Upper lobe of left lung (tissue), 6 donors: ENCODE measurements at regions not wholly inside any gene's neighbourhood (a gene's known extent, or its start where the extent isn't known, plus 50 kb on each side); places are given as distances from the start of the nearest gene placed in this dataset.

Source experiments
- ATAC-seq, 2 donors: fragments of 200-7000 bp; cut with Tn5 transposase; one replicate each; pipeline ENCODE4 v1.9.1; 2022; ENCODE audit warnings: mild to moderate bottlenecking in 2 of 2, moderate library complexity in 2 of 2; ENCODE audit not compliant: low FRiP score in 2 of 2
- DNase-seq, 2 donors: peaks; one replicate each; pipeline ENCODE4 v3.0.0-alpha.2; 2019 to 2020
- H3K27ac ChIP-seq, 4 donors: fragments of 200-600 bp; sonication (generic); one replicate each; pipeline ENCODE4 v1.5.1; 2016 to 2019
- H3K27me3 ChIP-seq, 4 donors: fragments of 200-600 bp; sonication (generic); one replicate each; pipeline ENCODE4 v1.5.1; 2017 to 2019
- H3K36me3 ChIP-seq, 4 donors: fragments of 200-600 bp; sonication (generic); one replicate each; pipeline ENCODE4 v1.5.1; 2016 to 2019
- H3K4me1 ChIP-seq, 4 donors: fragments of 200-600 bp; sonication (generic); one replicate each; pipeline ENCODE4 v1.5.1; 2018 to 2019
- H3K4me3 ChIP-seq, 4 donors: fragments of 200-600 bp; sonication (generic); one replicate each; pipeline ENCODE4 v1.5.1; 2017 to 2019; ENCODE audit warnings: mild to moderate bottlenecking in 2 of 4, moderate library complexity in 1 of 4
- H3K9me3 ChIP-seq, 4 donors: fragments of 200-600 bp; sonication (generic); one replicate each; pipeline ENCODE4 v1.5.1; 2018 to 2019
- CTCF ChIP-seq, 6 experiments: fragments of 450-650 bp in 4 of 6; fragments of 200-600 bp in 2 of 6; sonication (generic) in 2 of 6; IDR thresholded peaks; one replicate each; pipeline ENCODE4 v1.5.1; 2016 to 2019; ENCODE audit warnings: antibody characterized with exemption in 6 of 6
- EP300 ChIP-seq, 4 donors: sonication (generic); formaldehyde crosslinking; IDR thresholded peaks; one replicate each; pipeline ENCODE4 v1.5.1; 2017; ENCODE audit warnings: antibody characterized with exemption in 4 of 4, control low read depth in 2 of 4
- POLR2A ChIP-seq, 4 donors: fragments of 450-650 bp; IDR thresholded peaks; one replicate each; pipeline ENCODE4 v1.5.1; 2016 to 2017; ENCODE audit warnings: antibody characterized with exemption in 4 of 4, mild to moderate bottlenecking in 2 of 4
- POLR2AphosphoS5 ChIP-seq, 2 donors: sonication (generic); formaldehyde crosslinking; IDR thresholded peaks; one replicate each; pipeline ENCODE4 v1.5.1; 2017; ENCODE audit warnings: antibody characterized with exemption in 2 of 2
- WGBS, 2 donors: methylation state at CpG; one replicate each; pipeline ENCODE4 v1.1.5; 2017 to 2018; 5-methylcytosine and 5-hydroxymethylcytosine counted together
- donor health status: DM: no; HTN: no; CAD: no; lungs with moderate emphysema.
- donor health status: DM: no; HTN: yes; CAD: no; lungs with severe emphysema.

- Histone ChIP-seq H3K27ac (no peak overlapping the region), H3K4me1 (no peaks in the 10 kb centered on the region), H3K9me3 (no peaks in the 10 kb centered on the region), H3K36me3 (no peaks in the 10 kb centered on the region), H3K4me3 (no peak overlapping the region), H3K27me3 (no peaks in the 10 kb centered on the region)
- WGBS, 2 donors: 48 to 63% methylated on average over 1 of the region's 1 CpG
- ATAC-seq (peak in 1 of 2 donors; percentile 67), DNase-seq (peak in 1 of 2 donors; percentile 51)
- TF ChIP-seq POLR2A (IDR thresholded peaks at IDR 0.05) (no peak), POLR2AphosphoS5 (IDR thresholded peaks at IDR 0.05) (no peak), EP300 (IDR thresholded peaks at IDR 0.05) (no peak), CTCF (IDR thresholded peaks at IDR 0.05) (no peak)
Observed at GRCh38 chr3:182692695-182693094, 100.6 kb upstream of the ATP11B start.

- Histone ChIP-seq H3K4me3 (no peak overlapping the region), H3K4me1 (no peaks in the 10 kb centered on the region), H3K36me3 (no peaks in the 10 kb centered on the region), H3K9me3 (no peaks in the 10 kb centered on the region), H3K27me3 (no peaks in the 10 kb centered on the region), H3K27ac (no peak overlapping the region)
- WGBS, 2 donors: 88 to 93% methylated on average over 3 of the region's 3 CpGs
- no peak for DNase-seq
- TF ChIP-seq EP300 (IDR thresholded peaks at IDR 0.05) (no peak), CTCF (IDR thresholded peaks at IDR 0.05) (no peak), POLR2A (IDR thresholded peaks at IDR 0.05) (no peak), POLR2AphosphoS5 (IDR thresholded peaks at IDR 0.05) (no peak)
- no peak for ATAC-seq
Observed at GRCh38 chr3:182693723-182694122, 99.6 kb upstream of the ATP11B start.

- Histone ChIP-seq H3K36me3 (no peaks in the 10 kb centered on the region), H3K4me3 (no peak overlapping the region), H3K27ac (no peak overlapping the region), H3K4me1 (no peaks in the 10 kb centered on the region), H3K9me3 (no peaks in the 10 kb centered on the region), H3K27me3 (no peaks in the 10 kb centered on the region)
- ATAC-seq (no peak), DNase-seq (no peak)
- TF ChIP-seq POLR2A (IDR thresholded peaks at IDR 0.05): no peak
- no peak for TF ChIP-seq EP300 (IDR thresholded peaks at IDR 0.05)
- no peak for TF ChIP-seq CTCF (IDR thresholded peaks at IDR 0.05)
- TF ChIP-seq POLR2AphosphoS5 (IDR thresholded peaks at IDR 0.05): no peak
- 72 to 84% methylated on average over 3 of the region's 3 CpGs for WGBS, 2 donors
Observed at GRCh38 chr3:182696916-182697315, 96.4 kb upstream of the ATP11B start.

GRCh38 chr3:182697345-182697919 is 95.9 kb upstream of the ATP11B start:
- no peak for ATAC-seq
- Histone ChIP-seq H3K27ac (no peak overlapping the region), H3K27me3 (no peaks in the 10 kb centered on the region), H3K36me3 (no peaks in the 10 kb centered on the region), H3K9me3 (no peaks in the 10 kb centered on the region), H3K4me1 (no peaks in the 10 kb centered on the region), H3K4me3 (no peak overlapping the region)
- no peak for TF ChIP-seq POLR2AphosphoS5 (IDR thresholded peaks at IDR 0.05)
- TF ChIP-seq POLR2A (IDR thresholded peaks at IDR 0.05): no peak
- TF ChIP-seq EP300 (IDR thresholded peaks at IDR 0.05): no peak
- TF ChIP-seq CTCF (IDR thresholded peaks at IDR 0.05): no peak
- DNase-seq: no peak
- 69 to 71% methylated on average over 12 of the region's 12 CpGs for WGBS, 2 donors

GRCh38 chr3:182698078-182698477 is 95.2 kb upstream of the ATP11B start:
- Histone ChIP-seq H3K9me3 (no peaks in the 10 kb centered on the region), H3K36me3 (no peaks in the 10 kb centered on the region), H3K27ac (no peak overlapping the region), H3K4me3 (no peak overlapping the region), H3K27me3 (no peaks in the 10 kb centered on the region), H3K4me1 (no peaks in the 10 kb centered on the region)
- 98 to 100% methylated on average over 2 of the region's 2 CpGs for WGBS, 2 donors
- ATAC-seq (no peak), DNase-seq (no peak)
- TF ChIP-seq POLR2A (IDR thresholded peaks at IDR 0.05) (no peak), CTCF (IDR thresholded peaks at IDR 0.05) (no peak), POLR2AphosphoS5 (IDR thresholded peaks at IDR 0.05) (no peak), EP300 (IDR thresholded peaks at IDR 0.05) (no peak)
